IMR-90 (cell line): ENCODE measurements at regions not wholly inside any gene's neighbourhood (a gene's known extent, or its start where the extent isn't known, plus 50 kb on each side); places are given as distances from the start of the nearest gene placed in this dataset.

ENCODE experiments used
- BHLHE40 ChIP-seq: fragments of 150-350 bp; IDR thresholded peaks from 2 replicates; pipeline ENCODE4 v1.6.1; 2016; ENCODE audit warnings: mild to moderate bottlenecking, low read depth, low read length
- CEBPB ChIP-seq: IDR thresholded peaks from 2 replicates; pipeline ENCODE4 v1.6.1; 2012; ENCODE audit warnings: low read depth, low read length, improper control_type of control experiment
- CHD1 ChIP-seq: IDR thresholded peaks from 2 replicates; pipeline ENCODE4 v1.6.1; 2012; ENCODE audit warnings: low read depth, low read length, improper control_type of control experiment
- FOS ChIP-seq: fragments of 150-350 bp; IDR thresholded peaks from 2 replicates; pipeline ENCODE4 v1.6.1; 2016; ENCODE audit warnings: low read depth, low read length
- POLR2A ChIP-seq: IDR thresholded peaks from 2 replicates; pipeline ENCODE4 v1.6.1; 2012; ENCODE audit warnings: mild to moderate bottlenecking, low read depth, low read length
- RCOR1 ChIP-seq: IDR thresholded peaks from 2 replicates; pipeline ENCODE4 v1.6.1; 2012; ENCODE audit warnings: mild to moderate bottlenecking, low read length, improper control_type of control experiment; ENCODE audit not compliant: insufficient replicate concordance
- RFX5 ChIP-seq: IDR thresholded peaks from 2 replicates; pipeline ENCODE4 v1.8.0; 2012; ENCODE audit warnings: low read depth, mild to moderate bottlenecking, low read length, moderate library complexity
- SMC3 ChIP-seq: fragments of 150-350 bp; IDR thresholded peaks from 2 replicates; pipeline ENCODE4 v1.6.1; 2016; ENCODE audit warnings: low read depth, mild to moderate bottlenecking, antibody characterized with exemption, low read length, moderate library complexity
- TF ChIP-seq, protein P1 (sequence below): conservative IDR thresholded peaks from 2 replicates; pipeline ENCODE4 v1.5.1; 2012; ENCODE audit warnings: mild to moderate bottlenecking, low read depth, low read length, improper control_type of control experiment

DNA sequence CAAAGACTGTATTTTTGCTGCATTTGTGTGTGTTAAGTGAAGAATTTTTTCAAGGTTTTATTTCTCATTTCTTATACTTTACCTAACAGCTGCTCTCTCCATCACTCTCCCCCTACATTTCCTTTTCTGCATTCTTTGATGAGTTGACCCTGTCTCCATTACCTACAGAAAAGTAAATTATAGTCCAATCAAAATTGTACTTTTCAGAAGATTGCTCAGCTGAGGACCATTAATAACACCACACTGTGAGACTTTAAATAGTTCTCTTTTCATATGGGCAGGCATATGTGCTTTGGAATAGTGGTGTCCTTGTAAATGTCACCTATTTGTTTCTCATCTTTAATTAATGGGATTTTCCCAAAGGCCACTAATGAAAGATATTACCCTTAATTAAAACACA, 234.7 kb upstream of the GPR149 start:
- TF ChIP-seq RFX5 (no peak), RCOR1 (no peak), CEBPB (no peak), POLR2A (no peak), CHD1 (no peak), BHLHE40 (no peak), SMC3 (no peak), FOS (no peak)
- TF ChIP-seq, protein P1, sequence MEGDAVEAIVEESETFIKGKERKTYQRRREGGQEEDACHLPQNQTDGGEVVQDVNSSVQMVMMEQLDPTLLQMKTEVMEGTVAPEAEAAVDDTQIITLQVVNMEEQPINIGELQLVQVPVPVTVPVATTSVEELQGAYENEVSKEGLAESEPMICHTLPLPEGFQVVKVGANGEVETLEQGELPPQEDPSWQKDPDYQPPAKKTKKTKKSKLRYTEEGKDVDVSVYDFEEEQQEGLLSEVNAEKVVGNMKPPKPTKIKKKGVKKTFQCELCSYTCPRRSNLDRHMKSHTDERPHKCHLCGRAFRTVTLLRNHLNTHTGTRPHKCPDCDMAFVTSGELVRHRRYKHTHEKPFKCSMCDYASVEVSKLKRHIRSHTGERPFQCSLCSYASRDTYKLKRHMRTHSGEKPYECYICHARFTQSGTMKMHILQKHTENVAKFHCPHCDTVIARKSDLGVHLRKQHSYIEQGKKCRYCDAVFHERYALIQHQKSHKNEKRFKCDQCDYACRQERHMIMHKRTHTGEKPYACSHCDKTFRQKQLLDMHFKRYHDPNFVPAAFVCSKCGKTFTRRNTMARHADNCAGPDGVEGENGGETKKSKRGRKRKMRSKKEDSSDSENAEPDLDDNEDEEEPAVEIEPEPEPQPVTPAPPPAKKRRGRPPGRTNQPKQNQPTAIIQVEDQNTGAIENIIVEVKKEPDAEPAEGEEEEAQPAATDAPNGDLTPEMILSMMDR = no peak
